Activated naive CD4-positive, alpha-beta T cell treated with anti-CD3 and anti-CD28 coated beads, Interleukin-2, amount 50 U/mL, for 72 hours (primary cell): ENCODE measurements at regions not wholly inside any gene's neighbourhood (a gene's known extent, or its start where the extent isn't known, plus 50 kb on each side); places are given as distances from the start of the nearest gene placed in this dataset.

Source experiments
- ATAC-seq, 2 donors: fragments of 150-1000 bp; cut with Tn5 transposase; 2 replicates each; pipeline ENCODE4 v1.10.0; 2021; ENCODE audit warnings: mild to moderate bottlenecking in 2 of 2, moderate library complexity in 2 of 2
- DNase-seq, 2 donors: peaks; one replicate each; pipeline ENCODE4 v3.0.0; 2021 to 2022; ENCODE audit warnings: low spot score in 2 of 2
- H3K27ac Mint-ChIP-seq, 2 donors: one replicate each; pipeline ENCODE4 v1.8.0; 2022; ENCODE audit warnings: mild to moderate bottlenecking in 2 of 2, mixed read lengths in 2 of 2
- H3K36me3 Mint-ChIP-seq, 2 donors: one replicate each; pipeline ENCODE4 v1.8.0; 2022; ENCODE audit warnings: mixed read lengths in 2 of 2
- H3K9me3 Mint-ChIP-seq, 2 donors: one replicate each; pipeline ENCODE4 v1.8.0; 2022; ENCODE audit warnings: mixed read lengths in 2 of 2

GRCh38 chr7:106486331-106486730 is 174.6 kb downstream of the CCDC71L start:
- DNase-seq (no peak), ATAC-seq (no peak)
- peaks cover 0 to 31% of the 10 kb centered on the region in 2 donors for H3K36me3 Mint-ChIP-seq
- no peak overlapping the region for H3K27ac Mint-ChIP-seq
- peaks cover 0 to 14% of the 10 kb centered on the region in 2 donors for H3K9me3 Mint-ChIP-seq

GRCh38 chr7:106485919-106486318 is 175.0 kb downstream of the CCDC71L start:
- no peak for ATAC-seq
- Mint-ChIP-seq H3K27ac (no peak overlapping the region), H3K9me3 (peaks cover 0 to 13% of the 10 kb centered on the region in 2 donors), H3K36me3 (peaks cover 0 to 31% of the 10 kb centered on the region in 2 donors)
- no peak for DNase-seq

GRCh38 chr7:106485031-106485551 is 175.9 kb downstream of the CCDC71L start:
- peak; percentile 67 to 77 for ATAC-seq
- H3K36me3 Mint-ChIP-seq, result peaks cover 0 to 26% of the 10 kb centered on the region in 2 donors
- peak overlapping the region; percentile 47 to 93 for H3K27ac Mint-ChIP-seq
- no peak for DNase-seq
- peaks cover 0 to 8% of the 10 kb centered on the region in 2 donors for H3K9me3 Mint-ChIP-seq

DNA sequence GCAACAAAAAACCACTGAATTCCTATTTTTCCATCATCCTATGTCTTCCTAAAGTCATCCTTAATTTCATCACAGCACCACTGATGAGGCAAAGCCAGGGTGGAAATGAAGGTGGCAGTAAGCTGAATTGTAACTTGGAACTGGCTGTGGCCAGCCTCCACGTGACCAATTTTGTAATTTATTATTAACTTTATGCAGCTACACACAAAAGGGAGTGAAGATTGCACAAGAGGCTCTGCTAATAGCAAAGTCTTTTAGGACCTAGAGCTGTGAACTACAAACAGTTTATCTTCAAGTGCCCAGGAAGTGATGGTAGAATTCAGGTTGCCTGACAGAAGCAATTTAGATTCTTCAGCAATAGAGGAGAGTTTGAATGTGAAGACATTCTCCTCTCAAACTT is 176.4 kb downstream of the CCDC71L start:
- DNase-seq (no peak), ATAC-seq (no peak)
- peaks cover 0 to 7% of the 10 kb centered on the region in 2 donors for H3K9me3 Mint-ChIP-seq
- peak overlapping the region; percentile 47 to 93 for H3K27ac Mint-ChIP-seq
- H3K36me3 Mint-ChIP-seq, result peaks cover 0 to 20% of the 10 kb centered on the region in 2 donors

DNA sequence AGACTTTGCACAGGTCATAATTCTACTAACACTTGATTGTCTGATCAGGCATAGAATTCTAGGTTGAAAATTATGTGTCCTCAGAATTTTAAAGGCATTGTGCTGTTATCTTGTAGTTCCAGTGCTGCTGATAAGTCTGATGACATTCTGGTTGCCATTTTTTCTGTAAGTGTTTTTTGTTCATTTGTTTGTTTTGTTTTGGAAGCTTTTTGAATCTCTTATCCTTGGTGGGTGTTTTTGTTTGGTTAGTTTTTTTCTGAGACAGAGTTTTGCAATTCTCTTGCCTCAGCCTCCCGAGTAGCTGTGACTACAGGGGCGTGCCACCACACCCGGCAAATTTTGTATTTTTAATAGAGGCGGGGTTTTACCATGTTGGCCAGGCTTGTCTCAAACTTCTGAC is 178.9 kb downstream of the CCDC71L start:
- H3K9me3 Mint-ChIP-seq, result peaks cover 0 to 4% of the 10 kb centered on the region in 2 donors
- peaks cover 0 to 11% of the 10 kb centered on the region in 2 donors for H3K36me3 Mint-ChIP-seq
- no peak for ATAC-seq
- no peak overlapping the region for H3K27ac Mint-ChIP-seq
- DNase-seq, result no peak

DNA sequence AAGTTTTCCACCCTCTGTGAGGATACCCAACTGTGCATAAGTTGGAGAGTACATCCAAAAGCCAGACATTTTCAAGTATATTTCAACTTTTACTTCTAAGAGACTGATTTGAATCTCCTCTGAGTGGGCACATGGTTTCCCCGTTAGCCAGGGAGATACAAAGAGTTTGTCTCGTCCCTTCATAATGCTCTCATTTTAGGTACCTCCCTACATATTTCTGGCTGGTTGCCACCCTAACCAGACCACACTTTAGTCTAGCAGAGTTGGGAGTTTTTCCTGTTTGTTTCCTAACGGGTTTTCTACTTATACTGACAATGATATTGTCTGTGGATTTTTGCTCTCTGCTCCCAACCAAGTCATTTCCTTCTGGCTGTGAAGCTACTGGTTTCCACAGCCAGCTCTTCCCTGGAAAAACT is 180.3 kb downstream of the CCDC71L start:
- DNase-seq (no peak), ATAC-seq (no peak)
- Mint-ChIP-seq H3K36me3 (peaks cover 0 to 11% of the 10 kb centered on the region in 2 donors), H3K27ac (peak overlapping the region in 1 of 2 donors; percentile 90), H3K9me3 (peaks cover 0 to 7% of the 10 kb centered on the region in 2 donors)

GRCh38 chr7:106480161-106480579 is 180.8 kb downstream of the CCDC71L start:
- ATAC-seq (peak; percentile 62 to 82), DNase-seq (no peak)
- Mint-ChIP-seq H3K27ac (peak overlapping the region in 1 of 2 donors; percentile 85), H3K9me3 (peaks cover 0 to 10% of the 10 kb centered on the region in 2 donors), H3K36me3 (peaks cover 0 to 11% of the 10 kb centered on the region in 2 donors)

DNA sequence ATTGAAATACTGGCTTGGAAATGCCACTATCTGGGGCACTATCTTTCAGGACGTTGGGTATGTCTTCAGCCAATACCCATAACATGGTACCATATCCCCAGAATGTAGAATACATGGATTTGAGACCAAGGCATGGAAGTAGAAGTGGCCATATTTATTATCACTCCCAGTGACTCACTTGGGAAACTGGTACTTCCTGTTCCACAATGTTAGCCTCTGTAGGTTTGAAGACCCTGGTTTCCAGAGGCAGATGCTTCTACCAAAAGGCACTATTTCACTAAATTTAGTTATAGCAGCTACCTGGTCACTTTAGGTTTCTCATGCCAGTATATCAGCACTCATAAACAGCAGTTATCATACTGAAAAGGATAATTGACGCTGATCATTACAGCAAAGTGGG is 184.2 kb downstream of the CCDC71L start:
- no peak for DNase-seq
- H3K27ac Mint-ChIP-seq, result no peak overlapping the region
- peaks cover 0 to 12% of the 10 kb centered on the region in 2 donors for H3K9me3 Mint-ChIP-seq
- no peaks in the 10 kb centered on the region for H3K36me3 Mint-ChIP-seq
- ATAC-seq, result no peak

GRCh38 chr7:106472741-106473140 is 188.0 kb upstream of the NAMPT start:
- ATAC-seq, result no peak
- Mint-ChIP-seq H3K36me3 (peaks cover 0 to 11% of the 10 kb centered on the region in 2 donors), H3K9me3 (peaks cover 0 to 14% of the 10 kb centered on the region in 2 donors), H3K27ac (no peak overlapping the region)
- DNase-seq, result no peak

DNA sequence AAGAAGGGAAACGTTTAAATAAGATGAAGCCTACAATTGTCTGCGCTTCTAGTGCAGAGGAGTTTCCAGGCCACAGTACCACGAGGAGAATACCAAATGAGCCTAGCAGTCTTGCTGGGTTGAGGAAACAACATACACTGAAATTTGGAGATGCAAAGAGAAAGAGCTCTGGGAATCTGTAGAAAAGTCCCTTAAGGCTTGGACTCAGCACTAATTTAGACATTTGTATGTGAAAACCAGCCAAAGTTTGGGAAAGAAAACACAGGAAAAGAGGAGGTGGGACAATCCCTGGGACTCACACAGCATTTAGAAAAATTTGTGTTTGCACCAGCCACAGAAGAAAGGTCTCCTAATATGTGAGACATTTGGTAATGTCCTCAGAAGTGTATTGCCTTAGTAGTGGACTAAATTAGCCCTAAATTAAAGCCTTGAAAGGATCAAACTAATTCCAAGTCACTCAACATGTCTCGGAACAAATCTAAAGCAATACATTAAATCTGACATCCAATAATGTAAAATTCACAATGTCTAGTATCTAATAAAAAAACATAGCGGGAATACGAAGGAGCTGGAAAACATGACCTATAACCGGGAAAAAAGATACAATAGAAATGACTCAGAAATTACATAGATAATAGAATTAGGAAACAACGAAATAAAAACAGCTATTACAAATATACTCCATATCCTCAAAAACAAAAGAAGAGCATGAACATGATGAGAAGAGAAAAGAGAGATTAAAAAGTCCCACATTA is 187.1 kb upstream of the NAMPT start:
- Mint-ChIP-seq H3K9me3 (peaks cover 0 to 15% of the 10 kb centered on the region in 2 donors), H3K27ac (no peak overlapping the region), H3K36me3 (peaks cover 0 to 11% of the 10 kb centered on the region in 2 donors)
- DNase-seq (no peak), ATAC-seq (no peak)

GRCh38 chr7:106471021-106471420 is 186.2 kb upstream of the NAMPT start:
- H3K27ac Mint-ChIP-seq, result no peak overlapping the region
- DNase-seq, result no peak
- no peak for ATAC-seq
- peaks cover 0 to 11% of the 10 kb centered on the region in 2 donors for H3K36me3 Mint-ChIP-seq
- H3K9me3 Mint-ChIP-seq, result peaks cover 0 to 19% of the 10 kb centered on the region in 2 donors

DNA sequence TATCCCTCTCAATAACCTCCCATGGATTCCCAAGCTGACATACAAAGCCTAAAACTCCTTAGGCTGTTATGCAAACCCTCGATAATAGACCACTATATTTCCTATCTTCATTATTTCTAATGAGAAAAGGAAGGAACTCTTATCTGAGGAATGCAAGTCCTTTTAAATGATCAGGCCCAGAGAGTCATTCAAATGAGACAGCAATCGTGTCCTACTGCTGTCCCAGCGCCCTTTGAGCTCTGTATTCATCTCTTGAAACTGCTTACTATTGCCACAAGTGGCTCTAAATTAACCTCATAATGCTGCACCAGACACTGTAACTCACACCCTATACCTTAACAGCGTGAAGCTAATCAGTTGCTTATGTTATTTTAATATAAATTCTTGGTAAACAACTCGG is 182.1 kb upstream of the NAMPT start:
- peaks cover 0 to 16% of the 10 kb centered on the region in 2 donors for H3K9me3 Mint-ChIP-seq
- H3K27ac Mint-ChIP-seq, result no peak overlapping the region
- DNase-seq (no peak), ATAC-seq (no peak)
- H3K36me3 Mint-ChIP-seq, result peaks cover 0 to 18% of the 10 kb centered on the region in 2 donors

- DNase-seq (no peak), ATAC-seq (no peak)
- Mint-ChIP-seq H3K9me3 (peaks cover 0 to 16% of the 10 kb centered on the region in 2 donors), H3K27ac (no peak overlapping the region), H3K36me3 (peaks cover 0 to 16% of the 10 kb centered on the region in 2 donors)
These were observed 181.1 kb upstream of the NAMPT start for GRCh38 chr7:106465704-106466468.

- peaks cover 0 to 27% of the 10 kb centered on the region in 2 donors for H3K36me3 Mint-ChIP-seq
- no peak for DNase-seq
- peaks cover 0 to 19% of the 10 kb centered on the region in 2 donors for H3K9me3 Mint-ChIP-seq
- H3K27ac Mint-ChIP-seq, result no peak overlapping the region
- peak in 1 of 2 donors; percentile 24 for ATAC-seq
These were observed 179.9 kb upstream of the NAMPT start for GRCh38 chr7:106464651-106465050.

- H3K27ac Mint-ChIP-seq, result peak overlapping the region in 1 of 2 donors; percentile 4
- DNase-seq, result no peak
- no peak for ATAC-seq
- peaks cover 1 to 29% of the 10 kb centered on the region in 2 donors for H3K36me3 Mint-ChIP-seq
- peaks cover 1 to 21% of the 10 kb centered on the region in 2 donors for H3K9me3 Mint-ChIP-seq
These were observed 179.2 kb upstream of the NAMPT start for GRCh38 chr7:106463851-106464611.

GRCh38 chr7:106462914-106463482 is 178.2 kb upstream of the NAMPT start:
- H3K27ac Mint-ChIP-seq, result peak overlapping the region; percentile 17 to 28
- peak; percentile 56 to 70 for ATAC-seq
- no peak for DNase-seq
- H3K36me3 Mint-ChIP-seq, result peaks cover 7 to 36% of the 10 kb centered on the region in 2 donors
- H3K9me3 Mint-ChIP-seq, result peaks cover 7 to 25% of the 10 kb centered on the region in 2 donors
